ENCODE measurements at regions not wholly inside any gene's neighbourhood (a gene's known extent, or its start where the extent isn't known, plus 50 kb on each side); places are given as distances from the start of the nearest gene placed in this dataset.

- TF ChIP-seq PAX5 (IDR thresholded peaks at IDR 0.05; ENCODE audit: insufficient read depth, low read length, severe bottlenecking): no peak
- no peak for TF ChIP-seq POLR2AphosphoS5 (IDR thresholded peaks at IDR 0.05; ENCODE audit: low read depth, low read length)
- no peak for TF ChIP-seq POLR2A (IDR thresholded peaks at IDR 0.05; ENCODE audit: low read depth, low read length)
- no peak for TF ChIP-seq SPI1 (IDR thresholded peaks at IDR 0.05; ENCODE audit: low read depth, low read length)
Measured at GRCh38 chr12:91616416-91616815, 433.8 kb upstream of the DCN start.

Data from GM12891 (cell line).